GM12878 (cell line): ENCODE measurements at regions not wholly inside any gene's neighbourhood (a gene's known extent, or its start where the extent isn't known, plus 50 kb on each side); places are given as distances from the start of the nearest gene placed in this dataset.

Experiments
- ATAC-seq: fragments of 200-7000 bp; cut with Tn5 transposase; 3 replicates; pipeline ENCODE4 v1.9.1; 2020; ENCODE audit warnings: mild to moderate bottlenecking, moderate library complexity
- BruUV-seq: library from RNA; stranded (reverse); fragments of 400-500 nt; replicated peaks from 2 replicates; lab custom pipeline; 2021; lab: Mats Ljungman, UMichigan
- CTCF ChIA-PET: fragments of 300-600 bp; sonication (Branson Sonifier 250); formaldehyde crosslinking; extraction: SDS; loops from one replicate; lab custom pipeline; 2021; ENCODE audit warnings: inconsistent platforms; lab: Yijun Ruan, JAX
- POLR2A ChIA-PET: fragments of 350-600 bp; formaldehyde crosslinking; extraction: SDS; loops from one replicate; lab custom pipeline; 2021; ENCODE audit warnings: inconsistent platforms; lab: Charles Lee
- RAD21 ChIA-PET: fragments of 300-600 bp; sonication (Branson Sonifier 250); formaldehyde crosslinking; loops from one replicate; lab custom pipeline; 2023; ENCODE audit warnings: antibody characterized with exemption; ENCODE audit not compliant: unreplicated experiment; lab: Charles Lee
- SMC1A ChIA-PET: fragments of 300-600 bp; sonication (Branson Sonifier 250); formaldehyde crosslinking; loops from one replicate; lab custom pipeline; 2023; ENCODE audit not compliant: unreplicated experiment, uncharacterized antibody; lab: Charles Lee
- DNase-seq: peaks from one replicate; pipeline ENCODE4 v3.0.0-alpha.2; 2011; ENCODE audit warnings: low read depth, low spot score
- FAIRE-seq: peaks from 3 replicates; lab custom pipeline; 2011; peaks lifted over from hg19 to GRCh38; lab: Jason Lieb, UNC
- H2AFZ ChIP-seq: 2 replicates; pipeline ENCODE4 v1.6.0; 2011; ENCODE audit warnings: low read depth, low read length, control low read depth; ENCODE audit not compliant: control insufficient read depth
- H3K27ac ChIP-seq: 2 replicates; pipeline ENCODE4 v1.5.1; 2011; ENCODE audit warnings: control low read depth; ENCODE audit not compliant: control insufficient read depth, insufficient read depth
- H3K27me3 ChIP-seq, 2 experiments: replicated peaks in 1 of 2; 2 replicates each; pipeline versions ENCODE4 v1.6.0 to v1.6.1; 2011; ENCODE audit warnings: low read length in 1 of 2; ENCODE audit not compliant: control insufficient read depth in 2 of 2, insufficient read depth in 2 of 2
- H3K36me3 ChIP-seq, 2 experiments: 2 replicates each; pipeline ENCODE4 v1.5.1; 2011; ENCODE audit warnings: low read length in 1 of 2; ENCODE audit not compliant: control insufficient read depth in 2 of 2, insufficient read depth in 2 of 2
- H3K4me1 ChIP-seq: 2 replicates; pipeline ENCODE4 v1.6.1; 2011; ENCODE audit warnings: mild to moderate bottlenecking, low read length, moderate library complexity, mixed read lengths; ENCODE audit not compliant: control insufficient read depth, insufficient read depth
- H3K4me2 ChIP-seq: 2 replicates; pipeline ENCODE4 v1.6.0; 2011; ENCODE audit warnings: control low read depth; ENCODE audit not compliant: control insufficient read depth, insufficient read depth
- H3K4me3 ChIP-seq: fragments of 200-600 bp; sonication (generic); 2 replicates; pipeline ENCODE4 v1.5.1; 2016
- H3K79me2 ChIP-seq: 2 replicates; pipeline ENCODE4 v1.6.0; 2011; ENCODE audit warnings: low read length; ENCODE audit not compliant: control insufficient read depth, insufficient read depth
- H3K9ac ChIP-seq: 2 replicates; pipeline ENCODE4 v1.8.0; 2011; ENCODE audit warnings: low read length, control low read depth, mixed read lengths; ENCODE audit not compliant: control insufficient read depth, insufficient read depth
- H3K9me3 ChIP-seq: replicated peaks from 3 replicates; pipeline ENCODE4 v1.5.1; 2011; ENCODE audit warnings: mild to moderate bottlenecking, low read length; ENCODE audit not compliant: control insufficient read depth, insufficient read depth
- H4K20me1 ChIP-seq: 2 replicates; pipeline ENCODE4 v1.6.0; 2011; ENCODE audit not compliant: control insufficient read depth, insufficient read depth
- BCLAF1 ChIP-seq: fragments of 450-650 bp; IDR thresholded peaks from 2 replicates; pipeline ENCODE4 v1.6.1; 2017; ENCODE audit warnings: antibody characterized with exemption, mild to moderate bottlenecking, moderate library complexity
- BHLHE40 ChIP-seq, 2 experiments: fragments of 450-650 bp in 1 of 2; IDR thresholded peaks; 2 replicates each; pipeline ENCODE4 v1.6.1; 2011 to 2017; ENCODE audit warnings: low read depth in 2 of 2, borderline replicate concordance in 1 of 2, improper control_type of control experiment in 1 of 2, low read length in 1 of 2, mild to moderate bottlenecking in 1 of 2
- BMI1 ChIP-seq: fragments of 450-650 bp; IDR thresholded peaks from 2 replicates; pipeline ENCODE4 v1.6.1; 2016; ENCODE audit warnings: mild to moderate bottlenecking, moderate library complexity, borderline replicate concordance
- CBX3 ChIP-seq: fragments of 200-600 bp; sonication (generic); IDR thresholded peaks from 2 replicates; pipeline ENCODE4 v1.6.1; 2016; ENCODE audit warnings: low read depth, borderline replicate concordance
- CHD4 ChIP-seq: fragments of 200-600 bp; sonication (generic); IDR thresholded peaks from 2 replicates; pipeline ENCODE4 v1.6.1; 2016; ENCODE audit warnings: mild to moderate bottlenecking
- LARP7 ChIP-seq: fragments of 450-650 bp; IDR thresholded peaks from 2 replicates; pipeline ENCODE4 v1.6.1; 2017; ENCODE audit warnings: mild to moderate bottlenecking
- MEF2B ChIP-seq: fragments of 450-650 bp; IDR thresholded peaks from 2 replicates; pipeline ENCODE4 v1.6.1; 2018; ENCODE audit warnings: mild to moderate bottlenecking, moderate library complexity; ENCODE audit not compliant: partially characterized antibody, poor library complexity, severe bottlenecking
- NFXL1 ChIP-seq: fragments of 450-650 bp; IDR thresholded peaks from 2 replicates; pipeline ENCODE4 v1.6.1; 2017; ENCODE audit warnings: antibody characterized with exemption, mild to moderate bottlenecking, borderline replicate concordance
- PAX5 ChIP-seq: IDR thresholded peaks from 2 replicates; pipeline ENCODE4 v1.6.1; 2011; ENCODE audit warnings: low read depth, low read length, borderline replicate concordance
- SRF ChIP-seq, 2 experiments: IDR thresholded peaks; 2 replicates each; pipeline ENCODE4 v1.6.1; 2011; ENCODE audit warnings: low read depth in 2 of 2, low read length in 2 of 2, mild to moderate bottlenecking in 1 of 2, moderate library complexity in 1 of 2
- TARDBP ChIP-seq: IDR thresholded peaks from 2 replicates; pipeline ENCODE4 v1.6.1; 2016; ENCODE audit warnings: borderline replicate concordance
- ZNF622 ChIP-seq: fragments of 450-650 bp; IDR thresholded peaks from 2 replicates; pipeline ENCODE4 v1.6.1; 2017; ENCODE audit warnings: mild to moderate bottlenecking, inconsistent platforms
- WGBS: methylation state at CpG from one replicate; pipeline ENCODE4 v1.1.6; 2016; ENCODE audit warnings: low lambda C conversion rate; ENCODE audit not compliant: insufficient replicate concordance, insufficient coverage; ENCODE audit errors: missing lambda C conversion rate; 5-methylcytosine and 5-hydroxymethylcytosine counted together
- in situ Hi-C: fragments of 300-500 bp; cut with MboI; formaldehyde crosslinking; loops from 9 replicates; pipeline ENCODE4 v1.14.3; 2018; ENCODE audit warnings: mixed read lengths
- intact Hi-C: fragments of 100-400 bp; cut with micrococcal nuclease; formaldehyde crosslinking; loops from one replicate; pipeline ENCODE4 v1.14.2; 2022; ENCODE audit not compliant: unreplicated experiment
- TF ChIP-seq, protein P1 (sequence below): fragments of 450-650 bp; IDR thresholded peaks from 2 replicates; pipeline ENCODE4 v1.6.1; 2017; ENCODE audit warnings: mild to moderate bottlenecking
- TF ChIP-seq, protein P2 (sequence below): fragments of 450-650 bp; IDR thresholded peaks from 2 replicates; pipeline ENCODE4 v1.6.1; 2017; ENCODE audit warnings: mild to moderate bottlenecking, low read depth, inconsistent platforms; ENCODE audit not compliant: poor library complexity, severe bottlenecking
- TF ChIP-seq, protein P3 (sequence below): fragments of 450-650 bp; IDR thresholded peaks from 2 replicates; pipeline ENCODE4 v1.6.1; 2017; ENCODE audit warnings: mild to moderate bottlenecking, moderate library complexity

DNA sequence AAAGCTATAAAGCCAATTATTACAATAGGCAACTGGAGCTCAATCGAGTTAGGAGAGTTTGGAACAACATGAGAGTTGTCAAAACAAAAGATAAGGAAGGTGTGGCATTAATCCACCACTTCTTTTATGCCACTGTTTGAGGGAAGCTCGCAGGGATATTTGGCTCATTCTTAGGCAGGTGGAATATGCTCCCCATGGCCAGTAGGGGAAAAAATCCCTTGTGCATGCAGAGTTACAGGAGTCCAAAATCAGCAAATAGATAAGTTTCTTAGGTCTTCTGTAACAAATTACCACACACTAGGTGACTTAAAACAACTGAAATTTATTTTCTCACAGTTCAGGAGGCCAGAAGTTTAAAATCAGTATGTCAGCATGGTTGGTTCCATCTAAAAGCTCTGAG is 135.4 kb upstream of the SYNPR start:
- Histone ChIP-seq H3K79me2 (no peaks in the 10 kb centered on the region), H3K27ac (no peak overlapping the region), H2AFZ (no peak overlapping the region), H4K20me1 (no peaks in the 10 kb centered on the region), H3K4me2 (no peak overlapping the region), H3K9ac (no peak overlapping the region), H3K36me3 (no peaks in the 10 kb centered on the region), H3K9me3 (no peaks in the 10 kb centered on the region), H3K4me3 (no peak overlapping the region), H3K27me3 (no peaks in the 10 kb centered on the region), H3K4me1 (no peaks in the 10 kb centered on the region)
- FAIRE-seq (no peak), DNase-seq (no peak), ATAC-seq (no peak)
- BruUV-seq = no TSS peak
- whole genome bisulfite sequencing = 28% methylated on average over 2 of the region's 2 CpGs
- in situ Hi-C loops = no loop called here
- ChIA-PET POLR2A (no interaction called here), SMC1A (no interaction called here), RAD21 (no interaction called here), CTCF (no interaction called here)
- intact Hi-C loops = no loop called here
- no peak for TF ChIP-seq BCLAF1
- no peak for TF ChIP-seq CHD4
- no peak for TF ChIP-seq CBX3
- no peak for TF ChIP-seq LARP7
- TF ChIP-seq, protein P1, sequence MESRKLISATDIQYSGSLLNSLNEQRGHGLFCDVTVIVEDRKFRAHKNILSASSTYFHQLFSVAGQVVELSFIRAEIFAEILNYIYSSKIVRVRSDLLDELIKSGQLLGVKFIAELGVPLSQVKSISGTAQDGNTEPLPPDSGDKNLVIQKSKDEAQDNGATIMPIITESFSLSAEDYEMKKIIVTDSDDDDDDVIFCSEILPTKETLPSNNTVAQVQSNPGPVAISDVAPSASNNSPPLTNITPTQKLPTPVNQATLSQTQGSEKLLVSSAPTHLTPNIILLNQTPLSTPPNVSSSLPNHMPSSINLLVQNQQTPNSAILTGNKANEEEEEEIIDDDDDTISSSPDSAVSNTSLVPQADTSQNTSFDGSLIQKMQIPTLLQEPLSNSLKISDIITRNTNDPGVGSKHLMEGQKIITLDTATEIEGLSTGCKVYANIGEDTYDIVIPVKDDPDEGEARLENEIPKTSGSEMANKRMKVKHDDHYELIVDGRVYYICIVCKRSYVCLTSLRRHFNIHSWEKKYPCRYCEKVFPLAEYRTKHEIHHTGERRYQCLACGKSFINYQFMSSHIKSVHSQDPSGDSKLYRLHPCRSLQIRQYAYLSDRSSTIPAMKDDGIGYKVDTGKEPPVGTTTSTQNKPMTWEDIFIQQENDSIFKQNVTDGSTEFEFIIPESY = no peak
- no peak for TF ChIP-seq BMI1
- TF ChIP-seq, protein P2, sequence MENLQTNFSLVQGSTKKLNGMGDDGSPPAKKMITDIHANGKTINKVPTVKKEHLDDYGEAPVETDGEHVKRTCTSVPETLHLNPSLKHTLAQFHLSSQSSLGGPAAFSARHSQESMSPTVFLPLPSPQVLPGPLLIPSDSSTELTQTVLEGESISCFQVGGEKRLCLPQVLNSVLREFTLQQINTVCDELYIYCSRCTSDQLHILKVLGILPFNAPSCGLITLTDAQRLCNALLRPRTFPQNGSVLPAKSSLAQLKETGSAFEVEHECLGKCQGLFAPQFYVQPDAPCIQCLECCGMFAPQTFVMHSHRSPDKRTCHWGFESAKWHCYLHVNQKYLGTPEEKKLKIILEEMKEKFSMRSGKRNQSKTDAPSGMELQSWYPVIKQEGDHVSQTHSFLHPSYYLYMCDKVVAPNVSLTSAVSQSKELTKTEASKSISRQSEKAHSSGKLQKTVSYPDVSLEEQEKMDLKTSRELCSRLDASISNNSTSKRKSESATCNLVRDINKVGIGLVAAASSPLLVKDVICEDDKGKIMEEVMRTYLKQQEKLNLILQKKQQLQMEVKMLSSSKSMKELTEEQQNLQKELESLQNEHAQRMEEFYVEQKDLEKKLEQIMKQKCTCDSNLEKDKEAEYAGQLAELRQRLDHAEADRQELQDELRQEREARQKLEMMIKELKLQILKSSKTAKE = no peak
- no peak for TF ChIP-seq SRF (IDR thresholded peaks at IDR 0.05; ENCODE audit: low read depth in 2 of 2, low read length in 2 of 2)
- TF ChIP-seq NFXL1 = no peak
- no peak for TF ChIP-seq TARDBP
- no peak for TF ChIP-seq PAX5
- TF ChIP-seq, protein P3, sequence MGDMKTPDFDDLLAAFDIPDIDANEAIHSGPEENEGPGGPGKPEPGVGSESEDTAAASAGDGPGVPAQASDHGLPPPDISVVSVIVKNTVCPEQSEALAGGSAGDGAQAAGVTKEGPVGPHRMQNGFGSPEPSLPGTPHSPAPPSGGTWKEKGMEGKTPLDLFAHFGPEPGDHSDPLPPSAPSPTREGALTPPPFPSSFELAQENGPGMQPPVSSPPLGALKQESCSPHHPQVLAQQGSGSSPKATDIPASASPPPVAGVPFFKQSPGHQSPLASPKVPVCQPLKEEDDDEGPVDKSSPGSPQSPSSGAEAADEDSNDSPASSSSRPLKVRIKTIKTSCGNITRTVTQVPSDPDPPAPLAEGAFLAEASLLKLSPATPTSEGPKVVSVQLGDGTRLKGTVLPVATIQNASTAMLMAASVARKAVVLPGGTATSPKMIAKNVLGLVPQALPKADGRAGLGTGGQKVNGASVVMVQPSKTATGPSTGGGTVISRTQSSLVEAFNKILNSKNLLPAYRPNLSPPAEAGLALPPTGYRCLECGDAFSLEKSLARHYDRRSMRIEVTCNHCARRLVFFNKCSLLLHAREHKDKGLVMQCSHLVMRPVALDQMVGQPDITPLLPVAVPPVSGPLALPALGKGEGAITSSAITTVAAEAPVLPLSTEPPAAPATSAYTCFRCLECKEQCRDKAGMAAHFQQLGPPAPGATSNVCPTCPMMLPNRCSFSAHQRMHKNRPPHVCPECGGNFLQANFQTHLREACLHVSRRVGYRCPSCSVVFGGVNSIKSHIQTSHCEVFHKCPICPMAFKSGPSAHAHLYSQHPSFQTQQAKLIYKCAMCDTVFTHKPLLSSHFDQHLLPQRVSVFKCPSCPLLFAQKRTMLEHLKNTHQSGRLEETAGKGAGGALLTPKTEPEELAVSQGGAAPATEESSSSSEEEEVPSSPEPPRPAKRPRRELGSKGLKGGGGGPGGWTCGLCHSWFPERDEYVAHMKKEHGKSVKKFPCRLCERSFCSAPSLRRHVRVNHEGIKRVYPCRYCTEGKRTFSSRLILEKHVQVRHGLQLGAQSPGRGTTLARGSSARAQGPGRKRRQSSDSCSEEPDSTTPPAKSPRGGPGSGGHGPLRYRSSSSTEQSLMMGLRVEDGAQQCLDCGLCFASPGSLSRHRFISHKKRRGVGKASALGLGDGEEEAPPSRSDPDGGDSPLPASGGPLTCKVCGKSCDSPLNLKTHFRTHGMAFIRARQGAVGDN = no peak
- no peak for TF ChIP-seq BHLHE40 (IDR thresholded peaks at IDR 0.05; ENCODE audit: borderline replicate concordance in 1 of 2, low read depth in 2 of 2, low read length in 1 of 2)
- TF ChIP-seq MEF2B = no peak
- TF ChIP-seq ZNF622 = no peak
